ENCODE measurements at regions not wholly inside any gene's neighbourhood (a gene's known extent, or its start where the extent isn't known, plus 50 kb on each side); places are given as distances from the start of the nearest gene placed in this dataset.

GRCh38 chr7:81574723-81575326 lies 195.0 kb downstream of the HGF start:
- no peak for TF ChIP-seq CTCF (IDR thresholded peaks at IDR 0.05)
- no peak for TF ChIP-seq EZH2 (IDR thresholded peaks at IDR 0.05; ENCODE audit: borderline replicate concordance, insufficient read depth, low read depth, low read length, poor library complexity, severe bottlenecking)

Data from B cell (primary cell).